ENCODE measurements at regions not wholly inside any gene's neighbourhood (a gene's known extent, or its start where the extent isn't known, plus 50 kb on each side); places are given as distances from the start of the nearest gene placed in this dataset.

DNA sequence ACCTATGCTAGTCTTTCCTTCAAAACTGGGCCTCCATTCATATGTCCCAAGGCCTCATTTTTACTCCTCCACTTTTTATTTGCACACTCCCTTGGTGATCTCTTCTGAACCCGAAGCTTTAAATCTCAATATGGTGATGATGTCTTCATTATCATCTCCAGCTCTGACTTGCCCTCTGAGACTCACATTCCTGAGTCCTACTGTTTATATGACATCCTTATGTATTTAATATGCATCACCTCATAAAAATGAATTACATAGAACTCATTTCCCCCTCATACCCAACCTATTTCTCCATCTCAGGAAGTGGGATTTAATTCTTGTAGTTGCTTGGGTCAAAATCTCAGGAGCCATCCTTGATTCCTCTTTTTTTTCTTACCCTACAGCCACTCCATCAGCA, 473.0 kb downstream of the EBF1 start:
- TF ChIP-seq KLF13 (CRISPR knock-in tag; IDR thresholded peaks at IDR 0.05), result no peak
- no peak for TF ChIP-seq ZNF703 (CRISPR knock-in tag; IDR thresholded peaks at IDR 0.05; ENCODE audit: borderline replicate concordance)
- TF ChIP-seq SP4 (CRISPR knock-in tag; IDR thresholded peaks at IDR 0.05), result no peak
- TF ChIP-seq GTF2F1 (IDR thresholded peaks at IDR 0.05; ENCODE audit: low read length), result no peak
- no peak for TF ChIP-seq ZNF264 (CRISPR knock-in tag; IDR thresholded peaks at IDR 0.05)
- no peak for TF ChIP-seq MAFK (conservative IDR thresholded peaks at IDR 0.05 in 1 of 2, IDR thresholded peaks at IDR 0.05 in 1 of 2; ENCODE audit: low read length in 2 of 2)
- no peak for TF ChIP-seq RAD21 (CRISPR knock-in tag; IDR thresholded peaks at IDR 0.05)
- TF ChIP-seq DPF2 (CRISPR knock-in tag; IDR thresholded peaks at IDR 0.05; ENCODE audit: borderline replicate concordance, low read depth), result no peak
- no peak for TF ChIP-seq ZNF12 (CRISPR knock-in tag; IDR thresholded peaks at IDR 0.05)
- TF ChIP-seq ASH2L (IDR thresholded peaks at IDR 0.05; ENCODE audit: insufficient read length, low read depth, low read length), result no peak
- TF ChIP-seq CBX1 (IDR thresholded peaks at IDR 0.05; ENCODE audit: low read depth), result no peak
- TF ChIP-seq ZEB1 (IDR thresholded peaks at IDR 0.05; ENCODE audit: insufficient replicate concordance, low read depth), result no peak
- no peak for TF ChIP-seq HOXA5 (CRISPR knock-in tag; IDR thresholded peaks at IDR 0.05)
- TF ChIP-seq, protein P1, sequence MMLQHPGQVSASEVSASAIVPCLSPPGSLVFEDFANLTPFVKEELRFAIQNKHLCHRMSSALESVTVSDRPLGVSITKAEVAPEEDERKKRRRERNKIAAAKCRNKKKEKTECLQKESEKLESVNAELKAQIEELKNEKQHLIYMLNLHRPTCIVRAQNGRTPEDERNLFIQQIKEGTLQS (CRISPR knock-in tag; IDR thresholded peaks at IDR 0.05), result no peak
